Hepatocyte (in vitro differentiated cells): ENCODE measurements at regions not wholly inside any gene's neighbourhood (a gene's known extent, or its start where the extent isn't known, plus 50 kb on each side); places are given as distances from the start of the nearest gene placed in this dataset.

Source experiments
- DNase-seq: peaks from one replicate; pipeline ENCODE4 v3.0.0-alpha.2; 2016; ENCODE audit warnings: low spot score
- H2AFZ ChIP-seq: fragments of 200-600 bp; sonication (generic); 2 replicates; pipeline ENCODE4 v1.6.0; 2016; ENCODE audit warnings: antibody characterized with exemption, mild to moderate bottlenecking
- H3K27ac ChIP-seq: fragments of 200-600 bp; sonication (generic); 2 replicates; pipeline ENCODE4 v1.5.1; 2016; ENCODE audit warnings: mild to moderate bottlenecking
- H3K27me3 ChIP-seq: fragments of 200-600 bp; sonication (generic); 2 replicates; pipeline ENCODE4 v1.6.1; 2016
- H3K36me3 ChIP-seq: fragments of 200-600 bp; sonication (generic); replicated peaks from 2 replicates; pipeline ENCODE4 v1.5.1; 2016; ENCODE audit warnings: low read depth; ENCODE audit not compliant: insufficient read depth
- H3K4me1 ChIP-seq: fragments of 200-600 bp; sonication (generic); 2 replicates; pipeline ENCODE4 v1.5.1; 2016; ENCODE audit warnings: mild to moderate bottlenecking, moderate library complexity; ENCODE audit not compliant: insufficient read depth
- H3K4me2 ChIP-seq: fragments of 200-600 bp; sonication (generic); 2 replicates; pipeline ENCODE4 v1.6.0; 2016
- H3K4me3 ChIP-seq: fragments of 200-600 bp; sonication (generic); 2 replicates; pipeline ENCODE4 v1.5.1; 2016; ENCODE audit warnings: mild to moderate bottlenecking
- H3K79me2 ChIP-seq: fragments of 200-600 bp; sonication (generic); 2 replicates; pipeline ENCODE4 v1.6.0; 2017; ENCODE audit warnings: mild to moderate bottlenecking
- H3K9me2 ChIP-seq: fragments of 200-600 bp; sonication (generic); replicated peaks from 2 replicates; pipeline ENCODE4 v1.6.0; 2017; ENCODE audit warnings: mild to moderate bottlenecking; ENCODE audit not compliant: insufficient read depth
- H3K9me3 ChIP-seq: fragments of 200-600 bp; sonication (generic); 2 replicates; pipeline ENCODE4 v1.5.1; 2016; ENCODE audit warnings: low read depth, mild to moderate bottlenecking
- H4K20me1 ChIP-seq: fragments of 200-600 bp; sonication (generic); 2 replicates; pipeline ENCODE4 v1.6.0; 2016; ENCODE audit warnings: mild to moderate bottlenecking; ENCODE audit not compliant: insufficient read depth, poor library complexity, severe bottlenecking
- CTCF ChIP-seq: fragments of 200-600 bp; sonication (generic); IDR thresholded peaks from 2 replicates; pipeline ENCODE4 v1.5.1; 2016; ENCODE audit warnings: antibody characterized with exemption, mild to moderate bottlenecking; ENCODE audit not compliant: poor library complexity
- EZH2 ChIP-seq: fragments of 200-600 bp; sonication (generic); IDR thresholded peaks from 2 replicates; pipeline ENCODE4 v1.6.1; 2016; ENCODE audit warnings: antibody characterized with exemption, mild to moderate bottlenecking, borderline replicate concordance
- EZH2phosphoT487 ChIP-seq: fragments of 200-600 bp; sonication (generic); IDR thresholded peaks from one replicate; pipeline ENCODE4 v1.6.1; 2018; ENCODE audit warnings: antibody characterized with exemption, mild to moderate bottlenecking, low read depth, moderate library complexity; ENCODE audit not compliant: unreplicated experiment, severe bottlenecking
- WGBS: methylation state at CpG from one replicate; pipeline ENCODE4 v1.1.6; 2016; ENCODE audit warnings: low lambda C conversion rate; ENCODE audit errors: missing lambda C conversion rate; 5-methylcytosine and 5-hydroxymethylcytosine counted together

GRCh38 chr6:113383701-113384100 is 473.4 kb upstream of the MARCKS start:
- H2AFZ ChIP-seq: no peak overlapping the region
- H3K36me3 ChIP-seq: no peaks in the 10 kb centered on the region
- no peaks in the 10 kb centered on the region for H3K4me1 ChIP-seq
- H3K9me3 ChIP-seq: no peaks in the 10 kb centered on the region
- H3K9me2 ChIP-seq: no peaks in the 10 kb centered on the region
- 89% methylated on average over 2 of the region's 2 CpGs for WGBS
- no peaks in the 10 kb centered on the region for H3K27me3 ChIP-seq
- no peak overlapping the region for H3K4me3 ChIP-seq
- H3K27ac ChIP-seq: no peak overlapping the region
- TF ChIP-seq EZH2 (no peak), EZH2phosphoT487 (no peak), CTCF (no peak)
- no peak overlapping the region for H3K4me2 ChIP-seq
- DNase-seq: no peak
- no peaks in the 10 kb centered on the region for H3K79me2 ChIP-seq
- no peaks in the 10 kb centered on the region for H4K20me1 ChIP-seq

- Histone ChIP-seq H3K9me2 (no peaks in the 10 kb centered on the region), H3K9me3 (no peaks in the 10 kb centered on the region), H3K36me3 (no peaks in the 10 kb centered on the region), H2AFZ (no peak overlapping the region), H3K4me2 (no peak overlapping the region), H3K4me1 (no peaks in the 10 kb centered on the region), H3K27ac (no peak overlapping the region), H3K79me2 (no peaks in the 10 kb centered on the region), H3K4me3 (no peak overlapping the region), H3K27me3 (no peaks in the 10 kb centered on the region), H4K20me1 (no peaks in the 10 kb centered on the region)
- DNase-seq: no peak
- 95% methylated on average over 2 of the region's 2 CpGs for WGBS
- TF ChIP-seq CTCF (no peak), EZH2phosphoT487 (no peak), EZH2 (no peak)
These were observed 472.1 kb upstream of the MARCKS start for GRCh38 chr6:113385020-113385431.

GRCh38 chr6:113388996-113389395 is 468.1 kb upstream of the MARCKS start:
- Histone ChIP-seq H3K9me3 (no peaks in the 10 kb centered on the region), H3K4me3 (no peak overlapping the region), H3K27me3 (no peaks in the 10 kb centered on the region), H2AFZ (no peak overlapping the region), H3K9me2 (no peaks in the 10 kb centered on the region), H3K4me2 (no peak overlapping the region), H3K79me2 (no peaks in the 10 kb centered on the region), H3K4me1 (no peaks in the 10 kb centered on the region), H3K36me3 (no peaks in the 10 kb centered on the region), H4K20me1 (no peaks in the 10 kb centered on the region), H3K27ac (no peak overlapping the region)
- WGBS: 89% methylated on average over 2 of the region's 2 CpGs
- TF ChIP-seq CTCF: no peak
- TF ChIP-seq EZH2: no peak
- TF ChIP-seq EZH2phosphoT487: no peak
- no peak for DNase-seq

- WGBS: 98% methylated on average over 3 of the region's 3 CpGs
- no peak overlapping the region for H3K4me3 ChIP-seq
- no peaks in the 10 kb centered on the region for H3K79me2 ChIP-seq
- DNase-seq: no peak
- H3K4me2 ChIP-seq: no peak overlapping the region
- no peak overlapping the region for H3K27ac ChIP-seq
- H2AFZ ChIP-seq: no peak overlapping the region
- no peaks in the 10 kb centered on the region for H4K20me1 ChIP-seq
- H3K4me1 ChIP-seq: no peaks in the 10 kb centered on the region
- H3K9me3 ChIP-seq: no peaks in the 10 kb centered on the region
- no peak for TF ChIP-seq EZH2
- H3K27me3 ChIP-seq: no peaks in the 10 kb centered on the region
- no peaks in the 10 kb centered on the region for H3K9me2 ChIP-seq
- no peaks in the 10 kb centered on the region for H3K36me3 ChIP-seq
These were observed 464.5 kb upstream of the MARCKS start for GRCh38 chr6:113392551-113393055.
